Adrenal gland (tissue), 5 donors: ENCODE measurements at regions not wholly inside any gene's neighbourhood (a gene's known extent, or its start where the extent isn't known, plus 50 kb on each side); places are given as distances from the start of the nearest gene placed in this dataset.

Experiments
- CTCF ChIP-seq, 6 experiments: fragments of 450-650 bp in 4 of 6; fragments of 200-600 bp in 2 of 6; sonication (generic) in 1 of 6; IDR thresholded peaks; 1 replicate in 5 of 6; 2 replicates in 1 of 6; pipeline versions ENCODE4 v1.5.1 to v1.8.0; 2016 to 2021; ENCODE audit warnings: antibody characterized with exemption in 6 of 6, mild to moderate bottlenecking in 2 of 6, moderate library complexity in 1 of 6
- POLR2A ChIP-seq, 2 donors: fragments of 450-650 bp; IDR thresholded peaks; one replicate each; pipeline ENCODE4 v1.6.1; 2017; ENCODE audit warnings: antibody characterized with exemption in 2 of 2, mild to moderate bottlenecking in 2 of 2, moderate library complexity in 1 of 2
- donor health status: DM: no; HTN: no; CAD: no.

GRCh38 chr10:128287921-128288320, 161.7 kb upstream of the MKI67 start:
- TF ChIP-seq CTCF (IDR thresholded peaks at IDR 0.05) (no peak), POLR2A (IDR thresholded peaks at IDR 0.05) (no peak)
